ACHN (cell line): ENCODE measurements at regions not wholly inside any gene's neighbourhood (a gene's known extent, or its start where the extent isn't known, plus 50 kb on each side); places are given as distances from the start of the nearest gene placed in this dataset.
"Not testable (repeated sequence)": the region's sequence is repeated elsewhere in the genome, so short reads cannot be mapped to it uniquely, and the experiment has no call there.

Experiments used
- DNase-seq: peaks from one replicate; pipeline ENCODE4 v3.0.0-alpha.2; 2015
- in situ Hi-C: cut with HindIII; loops from 2 replicates; pipeline ENCODE4 v1.10.0; 2017; ENCODE audit warnings: low sequenced_read_pairs, low pct_ligation_motif_present, low pct_unique_long_range_greater_than_20kb

- in situ Hi-C loops, result no loop called here
- no peak for DNase-seq
Measured at GRCh38 chr6:48735846-48736245, 624.8 kb upstream of the PTCHD4 start.

GRCh38 chr6:48733581-48733980 is 622.6 kb upstream of the PTCHD4 start:
- in situ Hi-C loops, result no loop called here
- DNase-seq, result no peak

GRCh38 chr6:48714699-48715098 is 603.7 kb upstream of the PTCHD4 start:
- DNase-seq, result no peak
- in situ Hi-C loops, result no loop called here

- no peak for DNase-seq
- in situ Hi-C loops, result no loop called here
Measured at GRCh38 chr6:48714250-48714649, 603.3 kb upstream of the PTCHD4 start.

GRCh38 chr6:48713612-48714011 is 602.6 kb upstream of the PTCHD4 start:
- DNase-seq, result no peak
- in situ Hi-C loops, result no loop called here

- in situ Hi-C loops, result no loop called here
- DNase-seq, result no peak
Measured at GRCh38 chr6:48706310-48706709, 595.3 kb upstream of the PTCHD4 start.

GRCh38 chr6:48701572-48701971 is 590.6 kb upstream of the PTCHD4 start:
- DNase-seq, result no peak
- in situ Hi-C loops, result no loop called here

GRCh38 chr6:48695872-48696271 is 584.9 kb upstream of the PTCHD4 start:
- in situ Hi-C loops, result no loop called here
- DNase-seq, result no peak

- in situ Hi-C loops, result no loop called here
- no peak for DNase-seq
Measured at GRCh38 chr6:48691420-48691819, 580.4 kb upstream of the PTCHD4 start.

GRCh38 chr6:48689498-48689897 is 578.5 kb upstream of the PTCHD4 start:
- in situ Hi-C loops, result no loop called here
- no peak for DNase-seq

GRCh38 chr6:48678390-48678789 is 567.4 kb upstream of the PTCHD4 start:
- in situ Hi-C loops, result no loop called here
- DNase-seq, result no peak

GRCh38 chr6:48671505-48671904 is 560.5 kb upstream of the PTCHD4 start:
- in situ Hi-C loops, result no loop called here
- no peak for DNase-seq

- in situ Hi-C loops, result no loop called here
- DNase-seq, result no peak
Measured at GRCh38 chr6:48670546-48670945, 559.5 kb upstream of the PTCHD4 start.

GRCh38 chr6:48667797-48668196 is 556.8 kb upstream of the PTCHD4 start:
- DNase-seq, result no peak
- in situ Hi-C loops, result no loop called here

- DNase-seq, result no peak
- in situ Hi-C loops, result no loop called here
Measured at GRCh38 chr6:48664826-48665225, 553.8 kb upstream of the PTCHD4 start.

GRCh38 chr6:48658915-48659314 is 547.9 kb upstream of the PTCHD4 start:
- DNase-seq, result no peak
- in situ Hi-C loops, result no loop called here

GRCh38 chr6:48641544-48641943 is 530.5 kb upstream of the PTCHD4 start:
- in situ Hi-C loops, result no loop called here
- no peak for DNase-seq

- in situ Hi-C loops, DNase-seq: not testable (repeated sequence)
Measured at GRCh38 chr6:48638796-48639195, 527.8 kb upstream of the PTCHD4 start.

- in situ Hi-C loops, result no loop called here
- DNase-seq, result no peak
Measured at GRCh38 chr6:48630511-48630910, 519.5 kb upstream of the PTCHD4 start.

GRCh38 chr6:48628316-48628715 is 517.3 kb upstream of the PTCHD4 start:
- in situ Hi-C loops, result no loop called here
- DNase-seq, result no peak

GRCh38 chr6:48626421-48626820 is 515.4 kb upstream of the PTCHD4 start:
- no peak for DNase-seq
- in situ Hi-C loops, result no loop called here
